Activated CD4-positive, alpha-beta T cell treated with anti-CD3 and anti-CD28 coated beads for 24 hours (primary cell): ENCODE measurements at regions not wholly inside any gene's neighbourhood (a gene's known extent, or its start where the extent isn't known, plus 50 kb on each side); places are given as distances from the start of the nearest gene placed in this dataset.

Experiments
- DNase-seq, 2 donors: peaks; one replicate each; pipeline ENCODE4 v3.0.0-alpha.2; 2020; ENCODE audit warnings: low read depth in 2 of 2

DNA sequence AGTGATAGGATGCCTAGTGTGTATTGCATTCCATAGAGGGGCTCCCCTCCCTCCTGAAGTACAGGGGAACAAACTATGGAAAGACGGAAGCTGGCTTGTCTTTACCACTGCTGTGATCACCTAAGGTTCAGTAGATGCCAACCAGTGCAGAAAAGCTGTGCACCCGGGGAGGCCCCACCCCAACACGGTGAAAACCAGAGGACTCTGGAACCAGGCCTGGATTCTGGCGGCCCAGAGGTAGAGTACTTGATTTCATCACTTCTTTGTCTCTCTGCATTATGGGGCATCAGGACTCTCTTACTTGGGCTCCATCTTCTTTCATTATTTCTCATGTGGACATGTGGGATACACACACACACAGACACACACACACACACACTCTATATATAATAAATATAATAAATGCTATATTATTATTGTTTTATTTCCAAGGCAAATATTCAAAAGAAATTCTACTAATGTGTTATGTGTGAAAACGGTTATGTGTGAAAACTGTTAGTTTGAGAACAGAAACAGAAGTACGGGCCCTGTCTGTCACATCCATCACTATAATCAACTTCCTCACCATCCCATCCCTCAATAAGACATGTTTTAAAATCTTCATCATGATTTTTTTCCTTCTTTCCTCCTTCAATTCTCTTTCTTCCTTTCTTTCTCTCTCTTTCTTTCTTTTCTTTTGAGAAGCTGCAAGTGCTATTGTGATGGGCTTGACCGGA is 152.4 kb upstream of the CMC1 start:
- no peak for DNase-seq

DNA sequence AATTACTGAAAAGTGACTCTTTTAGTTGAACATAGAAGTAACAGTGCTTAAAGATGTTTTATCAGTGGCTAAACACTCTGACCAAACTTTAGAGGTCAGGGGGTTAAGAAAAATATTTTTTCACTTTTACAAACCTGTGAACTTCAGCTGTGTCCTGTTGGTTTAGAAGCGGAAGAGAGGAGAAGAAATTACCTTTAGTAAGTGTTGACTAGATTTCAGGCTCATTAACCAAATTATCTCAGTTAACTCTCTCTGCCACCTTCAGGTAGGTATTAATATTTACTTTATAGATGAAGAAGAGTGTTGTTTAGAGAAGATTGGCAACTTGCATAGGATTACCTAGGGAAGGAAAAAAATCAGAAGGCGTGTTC is 151.9 kb upstream of the CMC1 start:
- no peak for DNase-seq

- DNase-seq: no peak
Observed at GRCh38 chr3:28099296-28099695, 142.1 kb upstream of the CMC1 start.

DNA sequence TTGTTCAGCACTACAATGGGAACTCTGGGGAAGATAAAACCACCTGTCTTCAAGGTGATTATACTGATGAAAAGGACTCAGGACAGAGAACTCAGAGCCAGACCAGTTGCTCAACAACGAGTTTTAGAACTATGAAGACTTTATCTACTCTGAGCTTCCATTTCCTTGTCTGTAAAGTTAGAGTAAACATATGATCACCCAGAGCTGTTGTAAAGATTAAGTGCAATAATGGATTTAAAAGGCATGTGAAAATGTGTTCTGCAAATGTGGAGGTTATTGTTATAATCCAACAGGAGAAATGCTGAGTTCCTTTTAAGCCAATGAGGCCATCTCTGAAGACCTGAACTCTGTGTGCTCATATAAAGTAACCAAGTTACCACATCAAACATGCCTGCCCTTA is 139.7 kb upstream of the CMC1 start:
- DNase-seq: no peak

DNA sequence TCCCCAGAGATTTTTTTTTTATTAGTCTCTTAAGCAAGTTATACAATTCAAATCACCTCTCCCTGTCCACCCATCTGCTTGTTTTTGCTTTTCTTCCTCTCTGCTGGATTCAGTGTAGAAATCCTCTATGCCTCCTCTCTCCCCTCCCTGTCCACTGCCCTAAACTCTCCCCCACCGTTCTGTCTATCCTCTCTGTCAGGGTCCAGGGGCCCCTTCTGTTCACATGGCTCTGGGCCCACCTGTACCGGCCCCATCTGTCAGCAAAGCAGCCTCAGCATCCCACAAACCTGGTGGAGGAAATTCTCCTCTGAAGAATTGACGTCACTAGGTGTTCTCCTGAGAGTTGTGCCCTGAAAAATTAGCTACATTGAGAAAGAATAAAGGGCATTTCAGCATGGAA is 137.6 kb upstream of the CMC1 start:
- DNase-seq: no peak

DNA sequence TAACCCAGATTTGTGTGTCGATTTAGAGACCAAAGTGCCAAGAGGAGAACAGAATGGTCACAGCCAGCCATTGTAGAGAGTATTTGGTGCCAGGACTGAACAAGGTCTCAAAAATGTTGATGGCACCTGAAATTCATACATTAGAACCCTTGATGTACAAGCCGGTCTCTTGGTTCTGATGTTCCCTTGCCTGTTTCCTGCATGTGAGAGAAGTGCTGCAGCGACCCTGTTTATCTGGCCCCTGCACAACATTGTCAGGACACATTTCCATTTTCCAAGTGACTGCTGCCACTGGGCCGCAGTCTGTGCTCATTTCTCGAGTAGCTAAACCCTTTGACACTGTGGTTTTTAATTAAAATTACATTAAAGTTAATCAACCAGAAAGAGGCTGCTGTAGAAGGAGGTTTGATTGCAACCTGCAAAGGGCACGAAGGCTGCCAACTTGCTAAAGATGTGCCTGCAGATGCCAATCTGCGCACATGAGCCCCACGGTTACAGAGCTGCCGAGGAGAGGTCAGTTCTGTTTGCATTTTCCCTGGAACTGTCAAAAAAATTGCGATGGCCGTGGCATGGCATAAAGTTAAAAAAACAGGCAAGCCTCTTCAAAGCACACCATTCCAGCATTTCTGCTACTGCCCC is 136.4 kb upstream of the CMC1 start:
- DNase-seq: no peak

GRCh38 chr3:28109829-28110228 is 131.6 kb upstream of the CMC1 start:
- no peak for DNase-seq

DNA sequence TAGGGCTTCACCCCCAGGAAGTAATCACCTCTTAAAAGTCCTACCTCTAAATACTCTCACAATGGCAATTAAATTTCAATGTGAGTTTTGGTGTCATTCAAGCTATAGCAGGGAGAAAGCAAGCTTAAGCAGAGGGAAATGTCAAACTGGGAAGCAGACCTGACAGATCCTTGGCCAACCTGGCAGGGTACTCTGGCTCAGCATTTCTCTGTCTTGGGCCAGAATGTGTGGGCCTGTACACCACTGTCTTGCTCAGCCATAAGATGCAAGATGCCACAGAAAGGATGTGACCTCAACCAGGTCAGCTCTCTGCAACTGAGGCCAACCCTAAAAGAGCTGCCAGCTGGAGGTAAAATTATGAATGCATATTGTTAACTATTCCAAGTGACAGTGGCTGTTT is 130.6 kb upstream of the CMC1 start:
- DNase-seq: no peak

- no peak for DNase-seq
Observed at GRCh38 chr3:28114893-28115292, 126.5 kb upstream of the CMC1 start.

- DNase-seq: no peak
Observed at GRCh38 chr3:28115316-28115715, 126.1 kb upstream of the CMC1 start.

- no peak for DNase-seq
Observed at GRCh38 chr3:28117598-28117997, 123.8 kb upstream of the CMC1 start.

GRCh38 chr3:28118087-28118486 is 123.3 kb upstream of the CMC1 start:
- no peak for DNase-seq

DNA sequence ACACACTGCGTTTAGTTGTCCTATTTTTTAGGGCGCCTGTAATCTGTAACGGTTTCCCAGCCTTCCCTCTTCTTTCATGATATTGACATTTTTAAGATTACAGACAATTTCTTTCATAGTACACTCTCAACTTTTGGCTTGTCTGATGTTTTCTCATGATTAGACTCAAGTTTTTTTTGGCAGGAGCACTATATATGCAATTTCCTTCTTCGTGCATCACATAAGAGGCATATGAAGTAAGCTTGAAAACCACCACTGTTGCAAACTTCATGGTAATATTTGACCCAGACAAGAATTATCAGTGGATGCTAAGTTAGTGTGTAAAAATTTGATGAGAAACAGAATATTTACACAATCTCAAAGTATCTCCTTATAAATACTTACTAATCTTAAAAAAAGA is 119.2 kb upstream of the CMC1 start:
- DNase-seq: no peak

GRCh38 chr3:28124882-28125281 is 116.5 kb upstream of the CMC1 start:
- no peak for DNase-seq

DNA sequence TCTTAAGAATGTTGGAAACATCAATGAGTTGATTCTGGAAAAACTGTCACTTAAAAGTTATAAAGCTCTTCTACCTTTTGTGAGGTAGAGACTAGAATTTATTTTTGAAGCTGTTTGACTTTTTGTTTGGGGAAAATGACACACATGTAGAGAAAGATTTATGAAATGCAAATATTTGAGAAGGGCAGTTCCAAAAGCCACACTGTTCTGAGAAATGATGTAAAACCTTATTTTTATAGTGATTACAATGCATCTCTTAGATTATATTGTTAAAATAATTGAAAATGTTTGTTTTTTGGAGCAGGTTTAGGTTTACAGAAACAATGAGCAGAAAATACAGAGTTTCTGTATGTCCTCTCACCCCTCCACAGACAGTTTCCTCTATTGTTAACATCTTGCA is 116.1 kb upstream of the CMC1 start:
- no peak for DNase-seq

DNA sequence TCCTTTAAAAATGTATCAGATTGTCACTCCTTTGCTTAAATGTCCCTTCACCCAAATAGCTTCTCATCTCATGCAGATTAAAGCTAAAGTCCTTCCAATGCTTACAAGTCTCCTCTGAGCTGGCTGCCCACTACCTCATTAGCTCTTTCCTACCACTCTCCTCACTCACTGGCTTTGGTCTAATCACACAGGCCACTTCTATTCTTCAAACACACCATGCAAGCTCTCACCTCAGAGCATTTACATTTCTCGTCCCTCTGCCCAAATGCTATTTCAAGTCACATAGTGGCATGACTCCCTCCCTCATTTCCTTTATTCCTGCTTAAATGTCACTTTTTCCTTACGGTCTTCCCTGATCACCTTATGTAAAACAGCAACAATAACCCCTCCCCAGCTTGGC is 110.6 kb upstream of the CMC1 start:
- DNase-seq: no peak

- DNase-seq: no peak
Observed at GRCh38 chr3:28132941-28133340, 108.5 kb upstream of the CMC1 start.

DNA sequence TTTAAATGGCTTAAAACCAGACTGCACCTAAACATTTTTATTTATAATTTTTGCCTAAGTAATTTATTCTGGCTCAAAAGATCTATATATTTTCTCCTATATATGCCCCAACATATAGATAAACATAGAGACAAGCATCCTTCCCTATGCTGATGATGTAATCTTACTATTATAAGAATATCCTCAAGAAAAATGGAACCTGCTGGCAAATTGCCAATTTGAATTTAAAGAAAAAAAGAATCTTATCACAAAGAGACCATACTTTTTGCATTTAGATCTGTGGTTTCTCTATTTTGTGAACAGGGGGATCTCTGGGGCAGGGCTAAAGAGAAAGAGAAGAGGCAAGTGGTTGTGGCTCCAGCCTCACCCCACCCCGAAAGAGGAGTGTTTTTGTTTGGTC is 107.2 kb upstream of the CMC1 start:
- DNase-seq: no peak

DNA sequence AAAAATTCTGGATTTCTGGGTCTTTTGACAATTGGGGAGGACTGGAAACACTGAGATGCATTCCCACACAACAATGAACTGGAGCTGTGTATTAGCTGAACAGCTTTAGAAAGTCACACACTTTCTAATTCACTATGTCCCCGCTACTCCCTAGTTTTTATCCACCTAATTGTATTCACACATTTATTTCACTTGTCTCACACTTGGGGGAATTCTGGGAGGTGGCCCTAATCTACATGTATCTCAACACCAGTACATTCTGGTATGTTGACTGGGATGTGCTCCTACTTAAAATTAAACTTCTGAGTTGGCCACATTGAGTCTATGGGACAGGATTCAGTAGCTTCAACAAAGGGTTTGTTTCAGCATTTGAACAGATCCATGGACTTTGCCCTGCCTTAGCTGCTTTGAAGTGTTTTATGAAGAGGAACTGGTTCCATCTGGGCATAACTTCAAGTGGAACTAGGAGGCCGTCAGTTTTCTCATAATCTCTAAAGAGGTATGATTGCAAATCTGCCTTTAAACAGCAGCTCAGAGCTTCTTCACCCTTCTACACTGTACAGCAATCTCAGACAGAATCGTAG is 106.5 kb upstream of the CMC1 start:
- DNase-seq: no peak

DNA sequence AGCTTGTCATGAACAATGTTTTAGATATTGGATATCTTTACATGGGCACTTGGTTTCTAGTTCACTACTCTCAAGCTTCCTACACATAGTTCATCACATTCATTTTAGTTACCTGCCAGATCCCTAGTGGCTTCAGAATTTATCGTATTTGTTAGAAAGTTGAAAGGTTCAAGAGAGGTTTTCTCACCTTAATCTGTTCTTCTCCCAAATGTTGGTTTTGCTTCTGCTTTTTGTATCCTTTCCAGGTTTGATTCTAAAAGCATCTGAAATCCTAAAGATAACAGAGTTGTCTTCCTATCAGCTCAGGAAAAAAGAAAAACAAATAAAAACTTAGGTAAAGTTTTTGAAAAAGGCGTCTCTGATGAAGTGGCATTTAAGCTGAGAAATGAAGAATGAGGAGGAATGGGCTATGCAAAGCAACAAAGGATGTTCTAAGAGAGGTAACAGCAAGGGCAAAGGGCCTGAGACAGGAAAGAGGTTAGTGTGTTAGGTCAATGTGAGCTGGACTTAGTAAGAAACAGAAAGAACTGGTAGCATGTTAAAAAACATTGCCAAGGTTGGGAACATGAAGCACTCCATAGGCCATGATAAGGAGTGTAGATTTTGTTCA is 104.7 kb upstream of the CMC1 start:
- DNase-seq: no peak

- no peak for DNase-seq
Observed at GRCh38 chr3:28138043-28138610, 103.3 kb upstream of the CMC1 start.

DNA sequence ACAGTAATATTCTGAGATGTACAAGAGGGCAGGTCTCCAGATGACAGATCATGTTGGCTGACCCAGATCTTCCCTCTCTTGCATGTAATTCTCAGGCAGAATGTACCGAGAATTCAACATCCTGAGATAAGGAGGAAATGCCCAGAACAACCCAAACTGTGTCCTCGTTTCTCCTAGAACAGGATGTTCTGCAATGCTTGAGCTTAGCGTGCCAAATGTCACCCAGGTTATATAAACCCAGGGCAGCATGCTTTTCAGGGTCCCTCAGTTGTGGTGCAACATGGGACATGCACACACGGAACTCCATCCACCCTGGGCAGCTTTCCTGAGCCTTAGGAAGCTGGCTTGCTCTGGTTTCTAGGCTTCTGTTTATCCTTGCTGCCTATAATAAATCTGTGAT is 102.1 kb upstream of the CMC1 start:
- DNase-seq: no peak
